ENCODE measurements at regions not wholly inside any gene's neighbourhood (a gene's known extent, or its start where the extent isn't known, plus 50 kb on each side); places are given as distances from the start of the nearest gene placed in this dataset.

GRCh38 chr6:74750826-74751225, 455.0 kb downstream of the COL12A1 start:
- TF ChIP-seq CTCF (IDR thresholded peaks at IDR 0.05; ENCODE audit: control extremely low read depth, extremely low read depth, low read depth, missing control alignments): no peak
- ChIA-PET CTCF (no interaction called here), POLR2A (no interaction called here)
- no peak for DNase-seq (ENCODE audit: extremely low spot score)

GRCh38 chr6:74749211-74750147, 456.4 kb downstream of the COL12A1 start:
- no peak for DNase-seq (ENCODE audit: extremely low spot score)

GRCh38 chr6:74745670-74746069, 460.2 kb downstream of the COL12A1 start:
- no peak for TF ChIP-seq CTCF (IDR thresholded peaks at IDR 0.05; ENCODE audit: control extremely low read depth, extremely low read depth, low read depth, missing control alignments)
- CTCF ChIA-PET: interaction anchor here (1.1 kb wide), 1 partner anchor 9 kb away, joined by 4 read pairs; no protein-coding TSS in a partner anchor
- POLR2A ChIA-PET: no interaction called here
- no peak for DNase-seq (ENCODE audit: extremely low spot score)

More at GRCh38 chr6:74749211-74750147, 456.4 kb downstream of the COL12A1 start:
- CTCF ChIA-PET: interaction anchor here (1.0 kb wide), 1 partner anchor 10 kb away, joined by 3 read pairs; no protein-coding TSS in a partner anchor
- POLR2A ChIA-PET: no interaction called here
- TF ChIP-seq CTCF (IDR thresholded peaks at IDR 0.05; ENCODE audit: control extremely low read depth, extremely low read depth, low read depth, missing control alignments): no peak

GRCh38 chr6:74742793-74743508, 462.9 kb downstream of the COL12A1 start:
- CTCF ChIA-PET: no interaction called here
- no peak for TF ChIP-seq CTCF (IDR thresholded peaks at IDR 0.05; ENCODE audit: control extremely low read depth, extremely low read depth, low read depth, missing control alignments)
- POLR2A ChIA-PET: no interaction called here
- DNase-seq (ENCODE audit: extremely low spot score): no peak

DNA sequence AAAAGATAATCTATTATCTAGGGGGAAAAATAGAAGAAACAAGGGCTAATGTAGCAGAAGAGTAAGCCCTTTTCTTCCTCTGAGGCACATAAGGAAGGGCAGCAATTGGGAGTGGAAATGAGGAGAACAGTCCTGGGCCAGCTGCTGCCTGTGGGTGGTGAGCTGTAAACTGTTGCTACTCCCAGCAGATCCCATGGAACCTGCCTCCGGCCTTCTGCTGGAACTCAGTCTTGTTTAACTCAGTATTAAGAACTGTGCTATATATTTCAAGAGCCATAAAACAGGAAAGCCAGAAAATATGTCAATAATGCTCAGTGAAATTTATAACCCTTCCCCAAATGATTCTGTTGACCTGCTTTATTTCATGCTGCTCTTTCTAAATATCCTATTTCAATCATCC, 464.2 kb downstream of the COL12A1 start:
- no peak for TF ChIP-seq CTCF (IDR thresholded peaks at IDR 0.05; ENCODE audit: control extremely low read depth, extremely low read depth, low read depth, missing control alignments)
- POLR2A ChIA-PET: no interaction called here
- DNase-seq (ENCODE audit: extremely low spot score): no peak
- CTCF ChIA-PET: no interaction called here

GRCh38 chr6:74735304-74735703, 470.5 kb downstream of the COL12A1 start:
- ChIA-PET POLR2A (no interaction called here), CTCF (no interaction called here)
- no peak for TF ChIP-seq CTCF (IDR thresholded peaks at IDR 0.05; ENCODE audit: control extremely low read depth, extremely low read depth, low read depth, missing control alignments)
- DNase-seq (ENCODE audit: extremely low spot score): no peak

Measured in GM10248 (cell line).